ENCODE measurements at regions not wholly inside any gene's neighbourhood (a gene's known extent, or its start where the extent isn't known, plus 50 kb on each side); places are given as distances from the start of the nearest gene placed in this dataset.

GRCh38 chr12:58616618-58617017 is 303.7 kb downstream of the LRIG3 start:
- no peak for DNase-seq

More at GRCh38 chr12:58616618-58617017, 303.7 kb downstream of the LRIG3 start:
- TF ChIP-seq YY1 (IDR thresholded peaks at IDR 0.05; ENCODE audit: low read depth) (no peak), ZBTB33 (IDR thresholded peaks at IDR 0.05; ENCODE audit: borderline replicate concordance, low read depth) (no peak), CTCF (IDR thresholded peaks at IDR 0.05) (no peak), IRF3 (IDR thresholded peaks at IDR 0.05; ENCODE audit: low read depth, low read length) (no peak), NRF1 (IDR thresholded peaks at IDR 0.05; ENCODE audit: low read depth, low read length) (no peak), MEF2A (IDR thresholded peaks at IDR 0.05; ENCODE audit: borderline replicate concordance, low read depth) (no peak), RFX5 (IDR thresholded peaks at IDR 0.05; ENCODE audit: low read length) (no peak), MXI1 (IDR thresholded peaks at IDR 0.05; ENCODE audit: low read depth, low read length) (no peak), TAF1 (IDR thresholded peaks at IDR 0.05; ENCODE audit: borderline replicate concordance, low read depth, low read length) (no peak), TCF12 (IDR thresholded peaks at IDR 0.05) (no peak)
- H3K4me2 ChIP-seq = no peak overlapping the region
- ChIA-PET CTCF (no interaction called here), POLR2A (no interaction called here)
- H3K9me2 ChIP-seq = no peaks in the 10 kb centered on the region
- H4K20me1 ChIP-seq (ENCODE audit: insufficient read depth) = no peaks in the 10 kb centered on the region
- H3K27me3 ChIP-seq (ENCODE audit: insufficient read depth) = no peaks in the 10 kb centered on the region
- no peak overlapping the region for H2AFZ ChIP-seq (ENCODE audit: low read depth)
- H3K27ac ChIP-seq (ENCODE audit: low read depth in 2 of 2, low read length in 1 of 2) = no peak overlapping the region
- 0% methylated on average over 1 of the region's 1 CpG for WGBS (ENCODE audit: low lambda C conversion rate)
- no peak overlapping the region for H3K9ac ChIP-seq
- H3F3A ChIP-seq (replicated peaks; ENCODE audit: insufficient read depth) = no peaks in the 10 kb centered on the region
- H3K36me3 ChIP-seq (replicated peaks in 1 of 2; ENCODE audit: control insufficient read depth in 1 of 2, insufficient read depth in 2 of 2, low read length in 1 of 2) = no peaks in the 10 kb centered on the region
- no peaks in the 10 kb centered on the region for H3K9me3 ChIP-seq
- no peaks in the 10 kb centered on the region for H3K79me2 ChIP-seq (ENCODE audit: insufficient read depth)
- H3K4me3 ChIP-seq (ENCODE audit: low read depth in 2 of 2, low read length in 1 of 2) = no peak overlapping the region
- no peaks in the 10 kb centered on the region for H3K4me1 ChIP-seq (ENCODE audit: control insufficient read depth in 1 of 2, insufficient read depth in 2 of 2, low read depth in 1 of 2, low read length in 1 of 2)
